MM.1S (cell line): ENCODE measurements at regions not wholly inside any gene's neighbourhood (a gene's known extent, or its start where the extent isn't known, plus 50 kb on each side); places are given as distances from the start of the nearest gene placed in this dataset.

ENCODE experiments used
- CTCF ChIP-seq: fragments of 300-600 bp; sonication (generic); IDR thresholded peaks from 2 replicates; pipeline ENCODE4 v1.5.1; 2016; ENCODE audit warnings: antibody characterized with exemption, low read length, mixed read lengths
- EZH2 ChIP-seq: fragments of 300-600 bp; sonication (generic); optimal IDR thresholded peaks from 2 replicates; pipeline ENCODE3; 2017; ENCODE audit warnings: low read depth, mild to moderate bottlenecking, antibody characterized with exemption, low read length, mixed read lengths
- EZH2phosphoT487 ChIP-seq: fragments of 300-600 bp; sonication (generic); IDR thresholded peaks from 2 replicates; pipeline ENCODE4 v1.6.1; 2018; ENCODE audit warnings: antibody characterized with exemption, low read length

- no peak for TF ChIP-seq CTCF
- TF ChIP-seq EZH2 = no peak
- no peak for TF ChIP-seq EZH2phosphoT487
Observed at GRCh38 chr13:99806671-99807070, 164.9 kb downstream of the ZIC5 start.
